ENCODE measurements at regions not wholly inside any gene's neighbourhood (a gene's known extent, or its start where the extent isn't known, plus 50 kb on each side); places are given as distances from the start of the nearest gene placed in this dataset.

- DNase-seq: no peak
These were observed 61.6 kb downstream of the LSM5 start for GRCh38 chr7:32428546-32428945.

- peak in 50 of 58 donors; percentile 2 to 62 (median 20) for DNase-seq
These were observed 62.4 kb downstream of the LSM5 start for GRCh38 chr7:32427769-32428291.

GRCh38 chr7:32416846-32417245 lies 73.3 kb downstream of the LSM5 start:
- DNase-seq: no peak

- DNase-seq: no peak
These were observed 74.2 kb downstream of the LSM5 start for GRCh38 chr7:32415936-32416335.

GRCh38 chr7:32415519-32415918 lies 74.7 kb downstream of the LSM5 start:
- DNase-seq: no peak

GRCh38 chr7:32412471-32412870 lies 77.7 kb downstream of the LSM5 start:
- DNase-seq: no peak

- no peak for DNase-seq
These were observed 79.6 kb downstream of the LSM5 start for GRCh38 chr7:32410545-32410944.

GRCh38 chr7:32406386-32406785 lies 83.8 kb downstream of the LSM5 start:
- no peak for DNase-seq

GRCh38 chr7:32403463-32404229 lies 86.5 kb downstream of the LSM5 start:
- DNase-seq: no peak

GRCh38 chr7:32400676-32401075 lies 89.5 kb downstream of the LSM5 start:
- DNase-seq: no peak

- no peak for DNase-seq
These were observed 90.9 kb downstream of the LSM5 start for GRCh38 chr7:32399311-32399710.

GRCh38 chr7:32395168-32395567 lies 95.0 kb downstream of the LSM5 start:
- no peak for DNase-seq

- no peak for DNase-seq
These were observed 96.3 kb downstream of the LSM5 start for GRCh38 chr7:32393861-32394260.

- DNase-seq: no peak
These were observed 100.0 kb downstream of the LSM5 start for GRCh38 chr7:32390210-32390609.

GRCh38 chr7:32385316-32385956 lies 104.7 kb downstream of the LSM5 start:
- peak in 1 of 58 donors; percentile 19 for DNase-seq

GRCh38 chr7:32381024-32381601 lies 109.1 kb downstream of the LSM5 start:
- DNase-seq: no peak

- peak in 1 of 58 donors; percentile 11 for DNase-seq
These were observed 110.6 kb downstream of the LSM5 start for GRCh38 chr7:32379510-32380112.

- no peak for DNase-seq
These were observed 111.2 kb downstream of the LSM5 start for GRCh38 chr7:32378988-32379387.

- DNase-seq: no peak
These were observed 125.6 kb downstream of the LSM5 start for GRCh38 chr7:32364581-32364980.

GRCh38 chr7:32360127-32360526 lies 130.1 kb downstream of the LSM5 start:
- no peak for DNase-seq

GRCh38 chr7:32357535-32358277 lies 132.5 kb downstream of the LSM5 start:
- peak in 1 of 58 donors; percentile 12 for DNase-seq
